ENCODE measurements at regions not wholly inside any gene's neighbourhood (a gene's known extent, or its start where the extent isn't known, plus 50 kb on each side); places are given as distances from the start of the nearest gene placed in this dataset.

GRCh38 chr5:18098691-18099090 is 464.4 kb downstream of the TAF11L14 start:
- Mint-ChIP-seq H3K9me3 (no peaks in the 10 kb centered on the region), H3K4me1 (ENCODE audit: unreplicated experiment) (no peaks in the 10 kb centered on the region), H3K4me3 (no peak overlapping the region), H3K27me3 (no peaks in the 10 kb centered on the region), H3K27ac (no peak overlapping the region), H3K36me3 (no peaks in the 10 kb centered on the region)
- no peak for TF ChIP-seq CTCF (conservative IDR thresholded peaks at IDR 0.05)
- no peak for DNase-seq (ENCODE audit: extremely low spot score, unreplicated experiment)

GRCh38 chr5:18099261-18099660 is 465.0 kb downstream of the TAF11L14 start:
- no peaks in the 10 kb centered on the region for H3K4me1 Mint-ChIP-seq (ENCODE audit: unreplicated experiment)

GRCh38 chr5:18101532-18101931 is 467.3 kb downstream of the TAF11L14 start:
- DNase-seq (ENCODE audit: extremely low spot score, unreplicated experiment) = no peak
- H3K27ac Mint-ChIP-seq = no peak overlapping the region
- no peak overlapping the region for H3K4me3 Mint-ChIP-seq
- H3K9me3 Mint-ChIP-seq = no peaks in the 10 kb centered on the region
- no peaks in the 10 kb centered on the region for H3K27me3 Mint-ChIP-seq
- no peak for TF ChIP-seq CTCF (conservative IDR thresholded peaks at IDR 0.05)
- no peaks in the 10 kb centered on the region for H3K36me3 Mint-ChIP-seq
- no peaks in the 10 kb centered on the region for H3K4me1 Mint-ChIP-seq (ENCODE audit: unreplicated experiment)

More at GRCh38 chr5:18099261-18099660, 465.0 kb downstream of the TAF11L14 start:
- no peaks in the 10 kb centered on the region for H3K27me3 Mint-ChIP-seq
- H3K4me3 Mint-ChIP-seq = no peak overlapping the region
- no peak overlapping the region for H3K27ac Mint-ChIP-seq
- H3K9me3 Mint-ChIP-seq = no peaks in the 10 kb centered on the region
- no peak for DNase-seq (ENCODE audit: extremely low spot score, unreplicated experiment)
- no peak for TF ChIP-seq CTCF (conservative IDR thresholded peaks at IDR 0.05)
- H3K36me3 Mint-ChIP-seq = no peaks in the 10 kb centered on the region

GRCh38 chr5:18102733-18103132 is 468.5 kb downstream of the TAF11L14 start:
- Mint-ChIP-seq H3K27me3 (no peaks in the 10 kb centered on the region), H3K9me3 (no peaks in the 10 kb centered on the region), H3K4me3 (no peak overlapping the region), H3K36me3 (no peaks in the 10 kb centered on the region), H3K4me1 (ENCODE audit: unreplicated experiment) (no peaks in the 10 kb centered on the region), H3K27ac (no peak overlapping the region)
- no peak for DNase-seq (ENCODE audit: extremely low spot score, unreplicated experiment)
- TF ChIP-seq CTCF (conservative IDR thresholded peaks at IDR 0.05) = no peak

GRCh38 chr5:18105449-18105848 is 471.2 kb downstream of the TAF11L14 start:
- no peak overlapping the region for H3K4me3 Mint-ChIP-seq
- no peaks in the 10 kb centered on the region for H3K36me3 Mint-ChIP-seq

More at GRCh38 chr5:18105449-18105848, 471.2 kb downstream of the TAF11L14 start:
- no peak overlapping the region for H3K27ac Mint-ChIP-seq
- no peaks in the 10 kb centered on the region for H3K27me3 Mint-ChIP-seq
- DNase-seq (ENCODE audit: extremely low spot score, unreplicated experiment) = no peak
- no peaks in the 10 kb centered on the region for H3K9me3 Mint-ChIP-seq
- H3K4me1 Mint-ChIP-seq (ENCODE audit: unreplicated experiment) = no peaks in the 10 kb centered on the region
- no peak for TF ChIP-seq CTCF (conservative IDR thresholded peaks at IDR 0.05)
